GM11168 (cell line): ENCODE measurements at regions not wholly inside any gene's neighbourhood (a gene's known extent, or its start where the extent isn't known, plus 50 kb on each side); places are given as distances from the start of the nearest gene placed in this dataset.

ENCODE experiments used
- in situ Hi-C: fragments of 300-500 bp; cut with MboI; formaldehyde crosslinking; loops from one replicate; pipeline ENCODE4 v1.12.0; 2022; ENCODE audit warnings: low sequenced_read_pairs; ENCODE audit not compliant: unreplicated experiment

- in situ Hi-C loops: no loop called here
Observed at GRCh38 chrY:7274369-7274913, 362.9 kb upstream of the AMELY start.

GRCh38 chrY:7273587-7274203 lies 362.1 kb upstream of the AMELY start:
- in situ Hi-C loops: no loop called here

- in situ Hi-C loops: no loop called here
Observed at GRCh38 chrY:7272556-7273195, 361.1 kb upstream of the AMELY start.

GRCh38 chrY:7263773-7264172 lies 352.2 kb upstream of the AMELY start:
- in situ Hi-C loops: no loop called here

GRCh38 chrY:7262531-7262930 lies 351.0 kb upstream of the AMELY start:
- in situ Hi-C loops: no loop called here

- in situ Hi-C loops: no loop called here
Observed at GRCh38 chrY:7261254-7261653, 349.7 kb upstream of the AMELY start.

GRCh38 chrY:7240101-7240500 lies 328.5 kb upstream of the AMELY start:
- in situ Hi-C loops: no loop called here

- in situ Hi-C loops: no loop called here
Observed at GRCh38 chrY:7211971-7212370, 300.4 kb upstream of the AMELY start.

- in situ Hi-C loops: no loop called here
Observed at GRCh38 chrY:7204456-7204855, 292.9 kb upstream of the AMELY start.

- in situ Hi-C loops: no loop called here
Observed at GRCh38 chrY:7182591-7182990, 271.0 kb upstream of the AMELY start.

- in situ Hi-C loops: no loop called here
Observed at GRCh38 chrY:7177631-7178030, 266.1 kb upstream of the AMELY start.

GRCh38 chrY:7169475-7169874 lies 257.9 kb upstream of the AMELY start:
- in situ Hi-C loops: no loop called here

GRCh38 chrY:7141477-7141876 lies 229.9 kb upstream of the AMELY start:
- in situ Hi-C loops: no loop called here
